Vagina (tissue), 2 donors: ENCODE measurements at regions not wholly inside any gene's neighbourhood (a gene's known extent, or its start where the extent isn't known, plus 50 kb on each side); places are given as distances from the start of the nearest gene placed in this dataset.

Experiments
- POLR2A ChIP-seq, 2 donors: fragments of 450-650 bp; IDR thresholded peaks; one replicate each; pipeline ENCODE4 v1.6.1; 2017; ENCODE audit warnings: antibody characterized with exemption in 2 of 2, mild to moderate bottlenecking in 2 of 2, moderate library complexity in 2 of 2
- POLR2AphosphoS5 ChIP-seq, 2 donors: sonication (generic); formaldehyde crosslinking; IDR thresholded peaks; one replicate each; pipeline ENCODE4 v1.9.0; 2017; ENCODE audit warnings: antibody characterized with exemption in 2 of 2, mild to moderate bottlenecking in 2 of 2, low read depth in 1 of 2; ENCODE audit not compliant: insufficient read depth in 1 of 2
- TF ChIP-seq, protein P1 (sequence below), 3 experiments: fragments of 450-650 bp in 2 of 3; fragments of 200-600 bp in 1 of 3; sonication (generic) in 1 of 3; IDR thresholded peaks; one replicate each; pipeline ENCODE4 v1.5.1; 2017 to 2019; ENCODE audit warnings: antibody characterized with exemption in 3 of 3, mild to moderate bottlenecking in 2 of 3, moderate library complexity in 2 of 3

DNA sequence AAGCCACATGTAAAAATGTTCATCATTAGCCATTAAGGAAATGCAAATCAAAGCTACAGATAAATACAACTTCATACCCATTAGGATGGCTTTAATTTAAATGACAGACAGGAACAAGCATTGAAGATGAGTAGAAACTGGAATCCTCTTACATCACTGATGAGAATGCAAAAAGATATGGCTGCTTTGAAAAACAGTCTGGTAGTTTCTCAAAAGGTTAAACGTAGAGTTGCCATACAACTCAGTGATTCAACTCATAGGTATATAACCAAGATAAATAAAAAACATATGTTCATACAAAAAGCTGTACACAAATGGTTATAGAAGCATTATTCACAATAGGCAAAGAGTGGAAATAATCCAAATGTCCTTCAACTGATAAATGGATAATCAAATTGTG lies 228.8 kb upstream of the ZNF462 start:
- TF ChIP-seq, protein P1, sequence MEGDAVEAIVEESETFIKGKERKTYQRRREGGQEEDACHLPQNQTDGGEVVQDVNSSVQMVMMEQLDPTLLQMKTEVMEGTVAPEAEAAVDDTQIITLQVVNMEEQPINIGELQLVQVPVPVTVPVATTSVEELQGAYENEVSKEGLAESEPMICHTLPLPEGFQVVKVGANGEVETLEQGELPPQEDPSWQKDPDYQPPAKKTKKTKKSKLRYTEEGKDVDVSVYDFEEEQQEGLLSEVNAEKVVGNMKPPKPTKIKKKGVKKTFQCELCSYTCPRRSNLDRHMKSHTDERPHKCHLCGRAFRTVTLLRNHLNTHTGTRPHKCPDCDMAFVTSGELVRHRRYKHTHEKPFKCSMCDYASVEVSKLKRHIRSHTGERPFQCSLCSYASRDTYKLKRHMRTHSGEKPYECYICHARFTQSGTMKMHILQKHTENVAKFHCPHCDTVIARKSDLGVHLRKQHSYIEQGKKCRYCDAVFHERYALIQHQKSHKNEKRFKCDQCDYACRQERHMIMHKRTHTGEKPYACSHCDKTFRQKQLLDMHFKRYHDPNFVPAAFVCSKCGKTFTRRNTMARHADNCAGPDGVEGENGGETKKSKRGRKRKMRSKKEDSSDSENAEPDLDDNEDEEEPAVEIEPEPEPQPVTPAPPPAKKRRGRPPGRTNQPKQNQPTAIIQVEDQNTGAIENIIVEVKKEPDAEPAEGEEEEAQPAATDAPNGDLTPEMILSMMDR (IDR thresholded peaks at IDR 0.05), result no peak
- TF ChIP-seq POLR2A (IDR thresholded peaks at IDR 0.05) (no peak), POLR2AphosphoS5 (IDR thresholded peaks at IDR 0.05; ENCODE audit: insufficient read depth in 1 of 2, low read depth in 1 of 2) (no peak)
